ENCODE measurements at regions not wholly inside any gene's neighbourhood (a gene's known extent, or its start where the extent isn't known, plus 50 kb on each side); places are given as distances from the start of the nearest gene placed in this dataset.

GRCh38 chr2:7907041-7907440 lies 774.8 kb upstream of the ID2 start:
- intact Hi-C loops (cut with DNase I; ENCODE audit: low total_unique reads), result no loop called here
- Histone ChIP-seq H3K27ac (no peak overlapping the region), H3K4me3 (no peak overlapping the region), H3K4me1 (no peaks in the 10 kb centered on the region), H3K27me3 (no peaks in the 10 kb centered on the region), H3K36me3 (no peaks in the 10 kb centered on the region), H3K9me3 (no peaks in the 10 kb centered on the region)
- DNase-seq, result no peak
- TF ChIP-seq, protein P1, sequence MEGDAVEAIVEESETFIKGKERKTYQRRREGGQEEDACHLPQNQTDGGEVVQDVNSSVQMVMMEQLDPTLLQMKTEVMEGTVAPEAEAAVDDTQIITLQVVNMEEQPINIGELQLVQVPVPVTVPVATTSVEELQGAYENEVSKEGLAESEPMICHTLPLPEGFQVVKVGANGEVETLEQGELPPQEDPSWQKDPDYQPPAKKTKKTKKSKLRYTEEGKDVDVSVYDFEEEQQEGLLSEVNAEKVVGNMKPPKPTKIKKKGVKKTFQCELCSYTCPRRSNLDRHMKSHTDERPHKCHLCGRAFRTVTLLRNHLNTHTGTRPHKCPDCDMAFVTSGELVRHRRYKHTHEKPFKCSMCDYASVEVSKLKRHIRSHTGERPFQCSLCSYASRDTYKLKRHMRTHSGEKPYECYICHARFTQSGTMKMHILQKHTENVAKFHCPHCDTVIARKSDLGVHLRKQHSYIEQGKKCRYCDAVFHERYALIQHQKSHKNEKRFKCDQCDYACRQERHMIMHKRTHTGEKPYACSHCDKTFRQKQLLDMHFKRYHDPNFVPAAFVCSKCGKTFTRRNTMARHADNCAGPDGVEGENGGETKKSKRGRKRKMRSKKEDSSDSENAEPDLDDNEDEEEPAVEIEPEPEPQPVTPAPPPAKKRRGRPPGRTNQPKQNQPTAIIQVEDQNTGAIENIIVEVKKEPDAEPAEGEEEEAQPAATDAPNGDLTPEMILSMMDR (IDR thresholded peaks at IDR 0.05), result no peak
- TF ChIP-seq POLR2A (IDR thresholded peaks at IDR 0.05), result no peak

DNA sequence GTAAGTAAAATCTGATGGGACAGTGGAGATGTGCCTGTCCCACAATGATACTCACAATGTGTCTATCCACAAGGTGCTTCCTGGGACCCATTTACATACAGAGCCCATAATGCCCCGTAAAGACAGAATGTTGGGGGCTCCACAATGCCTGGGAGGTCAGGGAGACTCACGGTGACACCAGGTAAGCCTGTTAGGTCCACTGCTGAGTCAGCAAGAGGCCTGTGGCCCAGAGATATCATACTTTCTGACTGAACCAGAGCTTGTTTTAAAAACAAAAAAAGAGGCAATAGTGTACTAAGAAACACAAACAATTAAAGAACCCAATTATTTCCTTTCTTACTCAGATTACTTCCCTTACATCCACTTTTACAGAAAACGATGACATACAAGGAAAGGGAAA lies 771.1 kb upstream of the ID2 start:
- H3K4me1 ChIP-seq, result no peaks in the 10 kb centered on the region
- intact Hi-C loops (cut with DNase I; ENCODE audit: low total_unique reads), result no loop called here
- no peaks in the 10 kb centered on the region for H3K27me3 ChIP-seq
- H3K36me3 ChIP-seq, result no peaks in the 10 kb centered on the region
- TF ChIP-seq POLR2A (IDR thresholded peaks at IDR 0.05), result no peak
- TF ChIP-seq, protein P1 (IDR thresholded peaks at IDR 0.05), result no peak
- no peak for DNase-seq
- H3K27ac ChIP-seq, result no peak overlapping the region
- H3K4me3 ChIP-seq, result no peak overlapping the region
- no peaks in the 10 kb centered on the region for H3K9me3 ChIP-seq

DNA sequence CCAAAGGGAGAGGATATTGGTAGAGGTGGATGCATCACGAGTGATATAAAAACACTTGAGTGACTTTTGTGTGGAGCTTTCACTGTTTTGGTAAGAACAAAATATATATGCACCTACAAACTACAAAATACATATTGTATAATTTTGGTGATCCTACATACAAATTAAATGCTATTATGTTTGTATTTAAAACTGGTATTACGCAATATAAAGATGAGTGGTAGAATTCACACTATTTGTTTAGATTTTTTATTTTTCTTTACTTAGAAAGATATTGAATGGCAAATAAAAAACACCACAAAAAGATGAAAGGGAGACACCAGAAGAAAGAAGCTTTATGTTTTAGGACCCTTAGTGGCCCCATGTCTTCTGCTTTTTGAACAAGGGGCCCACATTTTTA lies 770.7 kb upstream of the ID2 start:
- intact Hi-C loops (cut with DNase I; ENCODE audit: low total_unique reads), result no loop called here
- no peak overlapping the region for H3K4me3 ChIP-seq
- H3K27me3 ChIP-seq, result no peaks in the 10 kb centered on the region
- no peaks in the 10 kb centered on the region for H3K36me3 ChIP-seq
- H3K27ac ChIP-seq, result no peak overlapping the region
- DNase-seq, result no peak
- H3K4me1 ChIP-seq, result no peaks in the 10 kb centered on the region
- TF ChIP-seq, protein P1 (IDR thresholded peaks at IDR 0.05), result no peak
- no peak for TF ChIP-seq POLR2A (IDR thresholded peaks at IDR 0.05)
- H3K9me3 ChIP-seq, result no peaks in the 10 kb centered on the region

DNA sequence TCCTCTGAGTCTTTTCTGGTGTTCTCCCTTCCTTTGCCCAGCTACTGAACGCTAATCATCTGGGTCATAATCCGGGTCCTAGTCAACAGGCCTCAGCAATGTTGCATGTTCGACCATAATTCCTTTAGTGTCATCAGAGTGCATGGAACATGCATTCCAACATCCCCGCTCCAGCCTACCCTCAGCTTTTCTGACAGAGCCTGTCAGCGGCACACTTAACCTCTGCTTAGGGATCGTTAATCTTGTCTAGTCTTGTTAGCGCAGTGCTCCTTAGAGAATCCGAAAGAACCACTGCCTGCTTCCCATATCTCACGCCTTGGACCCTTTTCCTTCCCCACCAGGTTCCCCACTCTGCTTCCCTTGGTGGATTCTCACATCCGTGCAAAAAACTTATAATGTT lies 767.9 kb upstream of the ID2 start:
- intact Hi-C loops (cut with DNase I; ENCODE audit: low total_unique reads), result no loop called here
- Histone ChIP-seq H3K27me3 (no peaks in the 10 kb centered on the region), H3K4me1 (no peaks in the 10 kb centered on the region), H3K9me3 (no peaks in the 10 kb centered on the region), H3K27ac (no peak overlapping the region), H3K4me3 (no peak overlapping the region), H3K36me3 (no peaks in the 10 kb centered on the region)
- TF ChIP-seq POLR2A (IDR thresholded peaks at IDR 0.05), result no peak
- TF ChIP-seq, protein P1 (IDR thresholded peaks at IDR 0.05), result no peak
- no peak for DNase-seq

- Histone ChIP-seq H3K4me1 (no peaks in the 10 kb centered on the region), H3K9me3 (no peaks in the 10 kb centered on the region), H3K36me3 (no peaks in the 10 kb centered on the region), H3K4me3 (no peak overlapping the region), H3K27me3 (no peaks in the 10 kb centered on the region), H3K27ac (no peak overlapping the region)
- TF ChIP-seq, protein P1 (IDR thresholded peaks at IDR 0.05), result no peak
- no peak for TF ChIP-seq POLR2A (IDR thresholded peaks at IDR 0.05)
- no peak for DNase-seq
- intact Hi-C loops (cut with DNase I; ENCODE audit: low total_unique reads), result no loop called here
Measured at GRCh38 chr2:7915302-7916091, 766.4 kb upstream of the ID2 start.
